Glutamatergic neuron (in vitro differentiated cells): ENCODE measurements at regions not wholly inside any gene's neighbourhood (a gene's known extent, or its start where the extent isn't known, plus 50 kb on each side); places are given as distances from the start of the nearest gene placed in this dataset.

Experiments
- DNase-seq: peaks from one replicate; pipeline ENCODE4 v3.0.0; 2022
- H3K27ac Mint-ChIP-seq: one replicate; pipeline ENCODE4 v1.8.0; 2020; ENCODE audit warnings: mild to moderate bottlenecking, mixed read lengths, inconsistent platforms; ENCODE audit not compliant: unreplicated experiment
- H3K27me3 Mint-ChIP-seq: one replicate; pipeline ENCODE4 v1.8.0; 2020; ENCODE audit warnings: mild to moderate bottlenecking, moderate library complexity, mixed read lengths, inconsistent platforms; ENCODE audit not compliant: unreplicated experiment
- H3K36me3 Mint-ChIP-seq: one replicate; pipeline ENCODE4 v1.8.0; 2020; ENCODE audit warnings: mild to moderate bottlenecking, mixed read lengths, inconsistent platforms; ENCODE audit not compliant: unreplicated experiment
- H3K4me1 Mint-ChIP-seq: one replicate; pipeline ENCODE4 v1.8.0; 2020; ENCODE audit warnings: mild to moderate bottlenecking, low read depth, mixed read lengths, inconsistent platforms; ENCODE audit not compliant: unreplicated experiment
- H3K4me3 Mint-ChIP-seq: one replicate; pipeline ENCODE4 v1.8.0; 2020; ENCODE audit warnings: mild to moderate bottlenecking, mixed read lengths, inconsistent platforms; ENCODE audit not compliant: unreplicated experiment
- H3K9me3 Mint-ChIP-seq: one replicate; pipeline ENCODE4 v1.8.0; 2020; ENCODE audit warnings: mild to moderate bottlenecking, moderate library complexity, mixed read lengths, inconsistent platforms; ENCODE audit not compliant: unreplicated experiment
- TF ChIP-seq, protein P1 (sequence below): fragments of 200-600 bp; sonication (generic); IDR thresholded peaks from one replicate; pipeline ENCODE4 v1.5.0; 2021; ENCODE audit not compliant: partially characterized antibody, unreplicated experiment

DNA sequence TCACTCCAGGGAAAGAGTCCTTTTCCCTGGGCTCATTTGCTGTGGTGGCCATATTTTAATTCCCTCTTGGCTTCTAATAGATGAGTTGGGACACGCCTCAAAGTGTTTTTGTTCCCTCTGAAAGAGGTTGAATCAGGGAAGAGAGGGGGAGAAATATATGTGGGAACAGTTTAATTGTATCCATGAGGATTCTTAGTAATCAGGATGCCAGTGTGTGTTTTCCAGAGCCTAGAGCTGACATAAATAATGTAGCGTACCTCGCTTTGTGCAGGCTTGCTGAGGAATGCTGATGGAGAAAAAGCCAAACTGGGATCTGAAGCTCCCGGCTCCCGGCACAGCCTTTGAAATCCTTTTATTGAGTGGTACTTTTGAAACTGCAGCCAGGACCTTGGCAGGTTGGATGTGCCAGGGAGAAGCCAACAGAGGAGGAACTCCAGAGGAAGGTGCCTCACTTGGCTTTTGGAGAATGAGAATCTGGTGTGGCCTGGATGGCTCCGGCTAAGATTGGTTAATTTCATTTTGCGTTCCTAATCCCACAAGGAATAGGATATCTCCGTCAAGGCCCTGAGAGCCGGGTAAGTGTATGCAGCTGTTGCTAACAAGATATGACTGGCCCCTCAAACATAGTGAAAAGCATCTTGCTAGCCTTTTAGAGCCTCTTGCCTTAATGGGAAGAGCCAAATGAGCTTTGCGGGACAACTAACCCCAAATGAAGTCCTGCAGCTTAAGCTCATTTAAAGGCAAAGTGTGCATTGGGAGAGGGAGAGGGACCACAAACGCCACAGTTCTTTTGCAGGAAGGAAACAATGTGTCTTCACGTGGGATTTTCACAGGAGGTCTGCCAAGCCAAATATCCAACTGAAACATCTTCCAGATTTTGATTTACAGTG is 471.1 kb upstream of the WWC1 start:
- TF ChIP-seq, protein P1, sequence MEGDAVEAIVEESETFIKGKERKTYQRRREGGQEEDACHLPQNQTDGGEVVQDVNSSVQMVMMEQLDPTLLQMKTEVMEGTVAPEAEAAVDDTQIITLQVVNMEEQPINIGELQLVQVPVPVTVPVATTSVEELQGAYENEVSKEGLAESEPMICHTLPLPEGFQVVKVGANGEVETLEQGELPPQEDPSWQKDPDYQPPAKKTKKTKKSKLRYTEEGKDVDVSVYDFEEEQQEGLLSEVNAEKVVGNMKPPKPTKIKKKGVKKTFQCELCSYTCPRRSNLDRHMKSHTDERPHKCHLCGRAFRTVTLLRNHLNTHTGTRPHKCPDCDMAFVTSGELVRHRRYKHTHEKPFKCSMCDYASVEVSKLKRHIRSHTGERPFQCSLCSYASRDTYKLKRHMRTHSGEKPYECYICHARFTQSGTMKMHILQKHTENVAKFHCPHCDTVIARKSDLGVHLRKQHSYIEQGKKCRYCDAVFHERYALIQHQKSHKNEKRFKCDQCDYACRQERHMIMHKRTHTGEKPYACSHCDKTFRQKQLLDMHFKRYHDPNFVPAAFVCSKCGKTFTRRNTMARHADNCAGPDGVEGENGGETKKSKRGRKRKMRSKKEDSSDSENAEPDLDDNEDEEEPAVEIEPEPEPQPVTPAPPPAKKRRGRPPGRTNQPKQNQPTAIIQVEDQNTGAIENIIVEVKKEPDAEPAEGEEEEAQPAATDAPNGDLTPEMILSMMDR = no peak
- H3K36me3 Mint-ChIP-seq = no peaks in the 10 kb centered on the region
- H3K4me1 Mint-ChIP-seq = peaks cover 11% of the 10 kb centered on the region
- H3K4me3 Mint-ChIP-seq = peak overlapping the region; percentile 26
- DNase-seq = no peak
- H3K27ac Mint-ChIP-seq = peak overlapping the region; percentile 36
- no peaks in the 10 kb centered on the region for H3K9me3 Mint-ChIP-seq
- no peaks in the 10 kb centered on the region for H3K27me3 Mint-ChIP-seq

DNA sequence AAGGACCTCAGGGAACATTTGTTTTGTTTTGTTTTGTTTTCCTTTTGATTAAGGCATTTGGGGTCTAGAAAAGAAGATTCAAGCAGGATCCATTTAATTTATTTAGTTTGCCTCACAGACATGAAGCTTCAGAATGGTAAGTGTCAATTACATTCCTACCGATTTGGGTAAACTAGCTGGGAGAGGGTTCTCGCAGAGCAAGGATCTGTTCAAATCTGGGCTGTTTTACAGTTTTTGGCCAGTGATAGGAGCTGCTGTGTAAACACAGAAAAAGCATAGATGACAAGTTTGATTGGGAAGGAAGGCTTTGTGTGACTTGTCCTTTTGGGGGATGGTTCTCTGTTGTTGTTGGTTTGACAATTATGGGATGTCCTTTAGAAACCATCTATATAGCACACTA is 470.3 kb upstream of the WWC1 start:
- Mint-ChIP-seq H3K27ac (peak overlapping the region; percentile 2), H3K36me3 (no peaks in the 10 kb centered on the region), H3K4me3 (peak overlapping the region; percentile 26), H3K4me1 (peaks cover 11% of the 10 kb centered on the region), H3K27me3 (peaks cover 3% of the 10 kb centered on the region), H3K9me3 (no peaks in the 10 kb centered on the region)
- no peak for DNase-seq
- TF ChIP-seq, protein P1 = no peak

DNA sequence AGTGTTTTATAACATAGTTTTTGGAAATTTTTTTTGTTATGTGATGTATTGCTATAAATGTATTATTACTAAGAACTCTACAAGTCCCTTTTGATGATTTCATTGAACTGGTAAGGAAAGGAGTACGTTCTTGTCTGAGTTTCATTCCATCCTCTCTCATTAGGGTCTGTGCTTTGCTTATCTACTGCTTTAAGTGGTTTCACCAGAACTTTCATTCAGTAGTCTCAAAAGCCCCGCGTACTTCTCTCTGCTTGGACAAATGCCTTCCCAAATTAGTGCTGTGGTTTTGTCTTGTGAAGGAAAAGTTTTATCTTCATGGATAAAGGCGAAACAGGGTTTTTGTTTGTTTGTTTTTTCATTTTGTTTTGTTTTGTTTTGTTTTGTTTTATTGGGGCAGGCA is 469.8 kb upstream of the WWC1 start:
- Mint-ChIP-seq H3K9me3 (no peaks in the 10 kb centered on the region), H3K27me3 (peaks cover 3% of the 10 kb centered on the region), H3K4me3 (no peak overlapping the region), H3K27ac (no peak overlapping the region), H3K36me3 (no peaks in the 10 kb centered on the region), H3K4me1 (peaks cover 11% of the 10 kb centered on the region)
- no peak for DNase-seq
- TF ChIP-seq, protein P1 = no peak

DNA sequence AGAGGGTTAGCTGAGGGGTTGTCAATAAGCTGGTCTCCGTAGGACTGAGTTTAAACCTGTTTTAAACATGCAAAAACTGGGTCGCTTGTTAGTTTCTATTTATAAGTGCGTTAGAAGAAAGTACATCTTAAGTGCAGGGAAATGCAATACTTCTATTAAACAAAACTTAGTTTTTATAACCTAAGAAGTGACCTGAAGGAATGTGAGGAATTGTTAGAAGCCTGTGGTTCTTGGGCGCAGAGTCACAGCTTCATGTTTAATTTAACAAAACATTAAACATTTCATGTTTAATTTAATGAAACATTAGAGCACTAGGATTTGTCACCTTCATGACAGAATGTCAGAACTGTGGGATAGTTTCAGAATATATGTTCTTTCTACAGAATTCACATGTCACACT is 469.2 kb upstream of the WWC1 start:
- Mint-ChIP-seq H3K4me1 (peaks cover 11% of the 10 kb centered on the region), H3K27me3 (peaks cover 3% of the 10 kb centered on the region), H3K36me3 (no peaks in the 10 kb centered on the region), H3K27ac (no peak overlapping the region), H3K9me3 (no peaks in the 10 kb centered on the region), H3K4me3 (no peak overlapping the region)
- TF ChIP-seq, protein P1 = no peak
- no peak for DNase-seq

DNA sequence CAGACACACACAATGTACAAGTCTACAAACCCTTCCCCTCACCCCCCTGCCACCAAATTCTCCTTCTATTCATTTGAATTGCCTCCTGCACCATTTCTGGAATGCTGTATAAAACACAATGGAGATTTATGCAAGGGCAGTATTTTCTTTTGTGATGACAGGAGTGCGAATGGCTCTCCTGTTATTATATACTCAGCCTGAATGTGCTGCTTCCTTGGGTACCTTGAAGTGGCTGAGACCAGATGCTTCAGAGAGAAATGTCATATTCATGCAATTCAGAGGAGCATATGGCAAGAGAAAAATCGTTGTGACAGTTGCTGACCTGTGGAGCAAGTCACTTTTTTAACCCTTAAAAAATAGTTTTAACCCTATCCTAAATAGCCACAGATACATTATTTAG is 468.0 kb upstream of the WWC1 start:
- TF ChIP-seq, protein P1 = no peak
- Mint-ChIP-seq H3K27me3 (peaks cover 3% of the 10 kb centered on the region), H3K9me3 (peaks cover 1% of the 10 kb centered on the region), H3K4me1 (peaks cover 11% of the 10 kb centered on the region), H3K27ac (no peak overlapping the region), H3K36me3 (no peaks in the 10 kb centered on the region), H3K4me3 (no peak overlapping the region)
- DNase-seq = no peak
